ENCODE measurements at regions not wholly inside any gene's neighbourhood (a gene's known extent, or its start where the extent isn't known, plus 50 kb on each side); places are given as distances from the start of the nearest gene placed in this dataset.

- no peak for DNase-seq
- BruUV-seq (replicated peaks): no TSS peak
- no peaks in the 10 kb centered on the region for H3K36me3 ChIP-seq (ENCODE audit: control insufficient read depth, insufficient read depth, low read length)
- peaks cover 2% of the 10 kb centered on the region for H3K27me3 Mint-ChIP-seq (ENCODE audit: insufficient read depth, unreplicated experiment)
- H3K4me3 Mint-ChIP-seq (ENCODE audit: unreplicated experiment): no peak overlapping the region
- H3K36me3 Mint-ChIP-seq (ENCODE audit: insufficient read depth, unreplicated experiment): no peaks in the 10 kb centered on the region
- no peaks in the 10 kb centered on the region for H3K9me3 Mint-ChIP-seq (ENCODE audit: unreplicated experiment)
- ChIA-PET POLR2A (no interaction called here), CTCF (no interaction called here)
- no peaks in the 10 kb centered on the region for H3K4me1 Mint-ChIP-seq (ENCODE audit: low read depth, unreplicated experiment)
- no peaks in the 10 kb centered on the region for H3K9me3 ChIP-seq
- no peak overlapping the region for H3K27ac Mint-ChIP-seq (ENCODE audit: unreplicated experiment)
- H3K4me3 ChIP-seq (ENCODE audit: low read depth, low read length): no peak overlapping the region
- H3K4me1 ChIP-seq: no peaks in the 10 kb centered on the region
- H3K27me3 ChIP-seq (replicated peaks; ENCODE audit: control insufficient read depth, insufficient read depth, low read length): no peaks in the 10 kb centered on the region
- intact Hi-C loops (cut with micrococcal nuclease; ENCODE audit: unreplicated experiment): no loop called here
- no peak for TF ChIP-seq CTCF (IDR thresholded peaks at IDR 0.05; ENCODE audit: insufficient read depth in 1 of 2, low read depth in 1 of 2, low read length in 1 of 2, severe bottlenecking in 1 of 2, unreplicated experiment in 1 of 2)
These were observed 73.6 kb upstream of the AFF3 start for GRCh38 chr2:100216015-100216414.

- H3K4me1 Mint-ChIP-seq (ENCODE audit: low read depth, unreplicated experiment): no peaks in the 10 kb centered on the region
- BruUV-seq (replicated peaks): no TSS peak
- no peaks in the 10 kb centered on the region for H3K36me3 Mint-ChIP-seq (ENCODE audit: insufficient read depth, unreplicated experiment)
- Histone ChIP-seq H3K4me1 (no peaks in the 10 kb centered on the region), H3K9me3 (no peaks in the 10 kb centered on the region), H3K27me3 (replicated peaks; ENCODE audit: control insufficient read depth, insufficient read depth, low read length) (no peaks in the 10 kb centered on the region), H3K36me3 (ENCODE audit: control insufficient read depth, insufficient read depth, low read length) (no peaks in the 10 kb centered on the region), H3K4me3 (ENCODE audit: low read depth, low read length) (no peak overlapping the region)
- H3K4me3 Mint-ChIP-seq (ENCODE audit: unreplicated experiment): no peak overlapping the region
- no peaks in the 10 kb centered on the region for H3K9me3 Mint-ChIP-seq (ENCODE audit: unreplicated experiment)
- no peak overlapping the region for H3K27ac Mint-ChIP-seq (ENCODE audit: unreplicated experiment)
- ChIA-PET CTCF (no interaction called here), POLR2A (no interaction called here)
- H3K27me3 Mint-ChIP-seq (ENCODE audit: insufficient read depth, unreplicated experiment): peaks cover 3% of the 10 kb centered on the region
- no peak for DNase-seq
- TF ChIP-seq CTCF (IDR thresholded peaks at IDR 0.05; ENCODE audit: insufficient read depth in 1 of 2, low read depth in 1 of 2, low read length in 1 of 2, severe bottlenecking in 1 of 2, unreplicated experiment in 1 of 2): no peak
- intact Hi-C loops (cut with micrococcal nuclease; ENCODE audit: unreplicated experiment): no loop called here
These were observed 73.0 kb upstream of the AFF3 start for GRCh38 chr2:100215371-100215770.

GRCh38 chr2:100214265-100214971 is 72.0 kb upstream of the AFF3 start:
- intact Hi-C loops (cut with micrococcal nuclease; ENCODE audit: unreplicated experiment): no loop called here
- ChIA-PET POLR2A (no interaction called here), CTCF (no interaction called here)
- Mint-ChIP-seq H3K36me3 (ENCODE audit: insufficient read depth, unreplicated experiment) (no peaks in the 10 kb centered on the region), H3K27ac (ENCODE audit: unreplicated experiment) (no peak overlapping the region), H3K4me3 (ENCODE audit: unreplicated experiment) (no peak overlapping the region), H3K9me3 (ENCODE audit: unreplicated experiment) (no peaks in the 10 kb centered on the region), H3K27me3 (ENCODE audit: insufficient read depth, unreplicated experiment) (peaks cover 6% of the 10 kb centered on the region), H3K4me1 (ENCODE audit: low read depth, unreplicated experiment) (no peaks in the 10 kb centered on the region)
- H3K36me3 ChIP-seq (ENCODE audit: control insufficient read depth, insufficient read depth, low read length): no peaks in the 10 kb centered on the region
- DNase-seq: no peak
- BruUV-seq (replicated peaks): no TSS peak
- H3K4me3 ChIP-seq (ENCODE audit: low read depth, low read length): no peak overlapping the region
- H3K4me1 ChIP-seq: no peaks in the 10 kb centered on the region
- no peaks in the 10 kb centered on the region for H3K9me3 ChIP-seq
- TF ChIP-seq CTCF (IDR thresholded peaks at IDR 0.05; ENCODE audit: insufficient read depth in 1 of 2, low read depth in 1 of 2, low read length in 1 of 2, severe bottlenecking in 1 of 2, unreplicated experiment in 1 of 2): no peak
- H3K27me3 ChIP-seq (replicated peaks; ENCODE audit: control insufficient read depth, insufficient read depth, low read length): no peaks in the 10 kb centered on the region

Data from Caco-2 (cell line).